SK-N-SH (cell line): ENCODE measurements at regions not wholly inside any gene's neighbourhood (a gene's known extent, or its start where the extent isn't known, plus 50 kb on each side); places are given as distances from the start of the nearest gene placed in this dataset.

Experiments
- CTCF ChIA-PET: fragments of 300-600, 350-600 bp; formaldehyde crosslinking; extraction: SDS; loops from one replicate; lab custom pipeline; 2021; lab: Yijun Ruan, JAX
- POLR2A ChIA-PET: fragments of 350-600 bp; sonication (Branson Sonifier 250); formaldehyde crosslinking; extraction: SDS; loops from one replicate; lab custom pipeline; 2020; ENCODE audit warnings: antibody characterized with exemption, inconsistent platforms; lab: Yijun Ruan, JAX
- DNase-seq: peaks from one replicate; pipeline ENCODE4 v3.0.0; 2012
- H2AFZ ChIP-seq: fragments of 200-600 bp; sonication (generic); 2 replicates; pipeline ENCODE4 v1.8.1; 2016; ENCODE audit warnings: antibody characterized with exemption, mild to moderate bottlenecking, low read depth
- H3F3A ChIP-seq: fragments of 200-600 bp; sonication (generic); replicated peaks from 2 replicates; pipeline ENCODE3; 2016; ENCODE audit warnings: antibody characterized with exemption, mild to moderate bottlenecking; ENCODE audit not compliant: insufficient read depth
- H3K27ac ChIP-seq, 2 experiments: fragments of 200-500 bp in 1 of 2; fragments of 200-600 bp in 1 of 2; sonication (Bioruptor generic) in 1 of 2; sonication (generic), shearing (Covaris generic) in 1 of 2; 2 replicates each; pipeline versions ENCODE4 v1.5.1 to v1.6.1; 2014 to 2016; ENCODE audit warnings: low read depth in 2 of 2, inconsistent platforms in 1 of 2, low read length in 1 of 2, mild to moderate bottlenecking in 1 of 2, mixed read lengths in 1 of 2
- H3K27me3 ChIP-seq: fragments of 200-600 bp; sonication (generic), shearing (Covaris generic); 2 replicates; pipeline ENCODE4 v1.6.1; 2016; ENCODE audit warnings: mixed run types; ENCODE audit not compliant: insufficient read depth
- H3K36me3 ChIP-seq, 2 experiments: fragments of 200-500 bp in 1 of 2; fragments of 200-600 bp in 1 of 2; sonication (Bioruptor generic) in 1 of 2; sonication (generic) in 1 of 2; replicated peaks in 1 of 2; 2 replicates each; pipeline versions ENCODE3 to v1.5.1; 2014 to 2016; ENCODE audit warnings: low read length in 1 of 2, mild to moderate bottlenecking in 1 of 2; ENCODE audit not compliant: insufficient read depth in 2 of 2, control insufficient read depth in 1 of 2
- H3K4me1 ChIP-seq, 2 experiments: fragments of 200-500 bp in 1 of 2; fragments of 200-600 bp in 1 of 2; sonication (Bioruptor generic) in 1 of 2; sonication (generic), shearing (Covaris generic) in 1 of 2; 2 replicates each; pipeline versions ENCODE4 v1.5.1 to v1.6.1; 2014 to 2016; ENCODE audit warnings: low read depth in 1 of 2, low read length in 1 of 2, mixed run types in 1 of 2; ENCODE audit not compliant: insufficient read depth in 2 of 2, control insufficient read depth in 1 of 2
- H3K4me2 ChIP-seq: fragments of 200-600 bp; sonication (generic), shearing (Covaris generic); 2 replicates; pipeline ENCODE4 v1.6.1; 2017; ENCODE audit warnings: mixed run types
- H3K4me3 ChIP-seq, 2 experiments: fragments of 200-500 bp in 1 of 2; fragments of 200-600 bp in 1 of 2; sonication (Bioruptor generic) in 1 of 2; sonication (generic), shearing (Covaris generic) in 1 of 2; 2 replicates each; pipeline versions ENCODE4 v1.5.1 to v1.8.1; 2014 to 2016; ENCODE audit warnings: low read depth in 2 of 2, inconsistent platforms in 1 of 2, low read length in 1 of 2, mild to moderate bottlenecking in 1 of 2, mixed read lengths in 1 of 2, moderate library complexity in 1 of 2
- H3K79me2 ChIP-seq: fragments of 200-600 bp; sonication (generic); 2 replicates; pipeline ENCODE4 v1.8.1; 2017; ENCODE audit warnings: mild to moderate bottlenecking; ENCODE audit not compliant: insufficient read depth
- H3K9ac ChIP-seq: fragments of 200-600 bp; sonication (generic); 2 replicates; pipeline ENCODE4 v1.6.1; 2017; ENCODE audit warnings: mixed run types
- H3K9me2 ChIP-seq: fragments of 200-600 bp; sonication (generic); 2 replicates; pipeline ENCODE4 v1.6.1; 2017; ENCODE audit warnings: mixed run types
- H3K9me3 ChIP-seq: fragments of 200-600 bp; sonication (generic); 2 replicates; pipeline ENCODE4 v1.6.1; 2017; ENCODE audit warnings: mixed run types, mild to moderate bottlenecking, moderate library complexity
- H4K20me1 ChIP-seq: fragments of 200-600 bp; sonication (generic); 2 replicates; pipeline ENCODE4 v1.6.1; 2017; ENCODE audit warnings: mild to moderate bottlenecking, mixed run types; ENCODE audit not compliant: insufficient read depth
- CHD2 ChIP-seq: fragments of 150-350 bp; IDR thresholded peaks from 2 replicates; pipeline ENCODE4 v1.6.1; 2018; ENCODE audit warnings: low read length; ENCODE audit not compliant: partially characterized antibody
- EP300 ChIP-seq, 2 experiments: IDR thresholded peaks; 2 replicates each; pipeline versions ENCODE4 v1.4.0 to v1.6.1; 2012; ENCODE audit warnings: borderline replicate concordance in 1 of 2, low read depth in 1 of 2, low read length in 1 of 2
- EZH2phosphoT487 ChIP-seq: fragments of 200-600 bp; sonication (generic); IDR thresholded peaks from 2 replicates; pipeline ENCODE4 v1.6.1; 2017; ENCODE audit warnings: low read depth, mixed run types, mild to moderate bottlenecking, antibody characterized with exemption, moderate library complexity, borderline replicate concordance
- GABPA ChIP-seq: IDR thresholded peaks from 2 replicates; pipeline ENCODE4 v1.4.0; 2012; ENCODE audit warnings: low read depth, mild to moderate bottlenecking
- GATA2 ChIP-seq: sonication (generic); formaldehyde crosslinking; IDR thresholded peaks from 2 replicates; pipeline ENCODE4 v1.5.0; 2020; ENCODE audit warnings: mild to moderate bottlenecking, missing genetic modification reagents
- JUND ChIP-seq: IDR thresholded peaks from 2 replicates; pipeline ENCODE4 v1.4.0; 2012
- MEF2A ChIP-seq: IDR thresholded peaks from 2 replicates; pipeline ENCODE4 v1.4.0; 2012; ENCODE audit warnings: low read depth, borderline replicate concordance
- NFIC ChIP-seq: IDR thresholded peaks from 2 replicates; pipeline ENCODE4 v1.4.0; 2012; ENCODE audit warnings: borderline replicate concordance
- NRF1 ChIP-seq: IDR thresholded peaks from 2 replicates; pipeline ENCODE4 v1.6.1; 2012; ENCODE audit warnings: low read depth, mild to moderate bottlenecking, low read length
- POLR2AphosphoS5 ChIP-seq: IDR thresholded peaks from 2 replicates; pipeline ENCODE4 v1.6.1; 2012; ENCODE audit warnings: low read depth, low read length
- TAF1 ChIP-seq: IDR thresholded peaks from 2 replicates; pipeline ENCODE4 v1.6.1; 2012; ENCODE audit warnings: low read depth, mild to moderate bottlenecking, low read length, moderate library complexity, borderline replicate concordance
- TEAD4 ChIP-seq: IDR thresholded peaks from 2 replicates; pipeline ENCODE4 v1.4.0; 2012; ENCODE audit warnings: mild to moderate bottlenecking, borderline replicate concordance; ENCODE audit not compliant: insufficient read depth
- WGBS: methylation state at CpG from one replicate; pipeline ENCODE4 v1.1.6; 2017; ENCODE audit warnings: low lambda C conversion rate; 5-methylcytosine and 5-hydroxymethylcytosine counted together
- TF ChIP-seq, protein P1 (sequence below): fragments of 150-350 bp; IDR thresholded peaks from 2 replicates; pipeline ENCODE4 v1.6.1; 2016; ENCODE audit warnings: mild to moderate bottlenecking, low read depth, low read length
- TF ChIP-seq, protein P2 (sequence below): IDR thresholded peaks from 2 replicates; pipeline ENCODE4 v1.4.0; 2012; ENCODE audit warnings: low read depth, borderline replicate concordance

DNA sequence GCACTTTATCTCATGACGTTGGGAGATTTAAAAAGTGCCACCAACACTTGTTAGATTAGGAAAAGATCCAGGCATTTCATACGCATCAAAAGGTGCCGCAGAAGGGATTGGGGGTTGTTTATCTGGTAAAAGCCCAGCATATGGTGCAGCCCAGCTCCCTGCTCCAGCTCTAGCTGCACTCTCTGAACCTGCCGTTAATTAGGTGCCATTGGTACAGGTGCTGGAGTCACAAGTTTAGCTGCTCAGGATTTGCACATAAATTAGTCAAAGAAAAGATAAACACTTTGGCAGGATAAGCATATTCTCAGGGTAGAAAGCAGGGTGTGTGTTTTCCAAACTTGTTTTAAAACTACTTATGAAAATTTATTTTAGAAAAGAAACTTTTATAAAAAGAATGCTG, 932.6 kb upstream of the TMEM132C start:
- H3K9me3 ChIP-seq: no peaks in the 10 kb centered on the region
- H3K27ac ChIP-seq: no peak overlapping the region
- WGBS: 27% methylated on average over 4 of the region's 4 CpGs
- H3K36me3 ChIP-seq: no peaks in the 10 kb centered on the region
- H3K4me3 ChIP-seq: no peak overlapping the region
- no peak overlapping the region for H2AFZ ChIP-seq
- no peaks in the 10 kb centered on the region for H3K27me3 ChIP-seq
- H3K4me1 ChIP-seq: no peaks in the 10 kb centered on the region
- no peak overlapping the region for H3K9ac ChIP-seq
- H3K79me2 ChIP-seq: no peaks in the 10 kb centered on the region
- TF ChIP-seq GATA2 (CRISPR knock-in tag): no peak
- no peak for TF ChIP-seq JUND
- TF ChIP-seq POLR2AphosphoS5: no peak
- TF ChIP-seq, protein P1, sequence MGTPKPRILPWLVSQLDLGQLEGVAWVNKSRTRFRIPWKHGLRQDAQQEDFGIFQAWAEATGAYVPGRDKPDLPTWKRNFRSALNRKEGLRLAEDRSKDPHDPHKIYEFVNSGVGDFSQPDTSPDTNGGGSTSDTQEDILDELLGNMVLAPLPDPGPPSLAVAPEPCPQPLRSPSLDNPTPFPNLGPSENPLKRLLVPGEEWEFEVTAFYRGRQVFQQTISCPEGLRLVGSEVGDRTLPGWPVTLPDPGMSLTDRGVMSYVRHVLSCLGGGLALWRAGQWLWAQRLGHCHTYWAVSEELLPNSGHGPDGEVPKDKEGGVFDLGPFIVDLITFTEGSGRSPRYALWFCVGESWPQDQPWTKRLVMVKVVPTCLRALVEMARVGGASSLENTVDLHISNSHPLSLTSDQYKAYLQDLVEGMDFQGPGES: no peak
- TF ChIP-seq NFIC: no peak
- TF ChIP-seq CHD2: no peak
- TF ChIP-seq NRF1: no peak
- no peak for TF ChIP-seq EZH2phosphoT487
- TF ChIP-seq EP300 (IDR thresholded peaks at IDR 0.05; ENCODE audit: borderline replicate concordance in 1 of 2, low read depth in 1 of 2, low read length in 1 of 2): no peak
- TF ChIP-seq, protein P2, sequence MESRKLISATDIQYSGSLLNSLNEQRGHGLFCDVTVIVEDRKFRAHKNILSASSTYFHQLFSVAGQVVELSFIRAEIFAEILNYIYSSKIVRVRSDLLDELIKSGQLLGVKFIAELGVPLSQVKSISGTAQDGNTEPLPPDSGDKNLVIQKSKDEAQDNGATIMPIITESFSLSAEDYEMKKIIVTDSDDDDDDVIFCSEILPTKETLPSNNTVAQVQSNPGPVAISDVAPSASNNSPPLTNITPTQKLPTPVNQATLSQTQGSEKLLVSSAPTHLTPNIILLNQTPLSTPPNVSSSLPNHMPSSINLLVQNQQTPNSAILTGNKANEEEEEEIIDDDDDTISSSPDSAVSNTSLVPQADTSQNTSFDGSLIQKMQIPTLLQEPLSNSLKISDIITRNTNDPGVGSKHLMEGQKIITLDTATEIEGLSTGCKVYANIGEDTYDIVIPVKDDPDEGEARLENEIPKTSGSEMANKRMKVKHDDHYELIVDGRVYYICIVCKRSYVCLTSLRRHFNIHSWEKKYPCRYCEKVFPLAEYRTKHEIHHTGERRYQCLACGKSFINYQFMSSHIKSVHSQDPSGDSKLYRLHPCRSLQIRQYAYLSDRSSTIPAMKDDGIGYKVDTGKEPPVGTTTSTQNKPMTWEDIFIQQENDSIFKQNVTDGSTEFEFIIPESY: no peak
- DNase-seq: no peak
- POLR2A ChIA-PET: no interaction called here
- CTCF ChIA-PET: interaction anchor here (0.6 kb wide), 1 partner anchor 16 kb away, joined by 3 read pairs; no protein-coding TSS in a partner anchor
- H3F3A ChIP-seq: no peaks in the 10 kb centered on the region
- H4K20me1 ChIP-seq: no peaks in the 10 kb centered on the region
- no peaks in the 10 kb centered on the region for H3K9me2 ChIP-seq
- no peak overlapping the region for H3K4me2 ChIP-seq

DNA sequence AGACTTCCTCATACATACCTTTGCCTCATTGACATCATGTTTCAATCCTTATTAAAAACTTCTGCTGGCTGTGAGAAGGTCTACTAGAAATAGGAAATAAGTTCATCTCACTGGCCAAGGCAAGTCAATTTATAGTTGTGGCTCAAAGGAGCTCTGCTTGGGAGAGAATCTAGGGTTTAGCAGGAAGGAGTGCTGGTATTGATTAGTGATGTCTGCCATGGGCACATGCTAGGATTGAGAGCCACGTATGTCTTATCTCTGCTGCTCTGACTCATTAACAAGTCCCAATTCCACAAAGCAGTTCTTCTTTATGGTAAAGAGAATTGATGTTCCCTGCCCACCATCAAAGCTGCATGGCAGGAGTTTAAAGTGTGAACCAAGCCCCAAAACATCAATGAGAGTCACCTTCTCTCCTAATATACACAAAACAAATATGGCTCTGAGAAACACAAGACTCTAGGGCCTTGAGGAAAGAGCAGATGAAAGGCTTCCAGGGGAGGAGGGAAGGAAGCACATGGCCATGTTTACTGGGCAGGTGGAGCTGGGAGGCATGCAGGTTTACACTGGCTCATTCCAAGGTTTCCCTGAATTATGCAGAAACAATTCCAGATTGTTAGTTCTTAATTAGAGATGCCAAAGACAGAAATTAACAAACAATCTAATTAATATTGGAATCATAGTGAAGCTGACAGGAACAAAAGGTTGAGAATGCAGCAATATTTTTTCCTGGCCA, 931.9 kb upstream of the TMEM132C start:
- H3K9me2 ChIP-seq: no peaks in the 10 kb centered on the region
- WGBS: 6% methylated on average over 1 of the region's 1 CpG
- no peak overlapping the region for H3K4me3 ChIP-seq
- no peaks in the 10 kb centered on the region for H4K20me1 ChIP-seq
- H3K36me3 ChIP-seq: no peaks in the 10 kb centered on the region
- TF ChIP-seq, protein P1: no peak
- TF ChIP-seq MEF2A: no peak
- no peak for TF ChIP-seq TAF1
- TF ChIP-seq GABPA: no peak
- no peak for TF ChIP-seq TEAD4
- no peaks in the 10 kb centered on the region for H3K79me2 ChIP-seq
- H3K27ac ChIP-seq: no peak overlapping the region
- no peak overlapping the region for H2AFZ ChIP-seq
- no peaks in the 10 kb centered on the region for H3K27me3 ChIP-seq
- POLR2A ChIA-PET: no interaction called here
- no peaks in the 10 kb centered on the region for H3F3A ChIP-seq
- H3K4me2 ChIP-seq: no peak overlapping the region
- H3K9me3 ChIP-seq: no peaks in the 10 kb centered on the region
- no peaks in the 10 kb centered on the region for H3K4me1 ChIP-seq
- CTCF ChIA-PET: interaction anchor here (1.3 to 1.6 kb wide), 2 partner anchors 46 to 226 kb away, joined by 5 read pairs; no protein-coding TSS in a partner anchor
- no peak overlapping the region for H3K9ac ChIP-seq
- DNase-seq: no peak
